ENCODE measurements at regions not wholly inside any gene's neighbourhood (a gene's known extent, or its start where the extent isn't known, plus 50 kb on each side); places are given as distances from the start of the nearest gene placed in this dataset.
"Not testable (repeated sequence)": the region's sequence is repeated elsewhere in the genome, so short reads cannot be mapped to it uniquely, and the experiment has no call there.

DNA sequence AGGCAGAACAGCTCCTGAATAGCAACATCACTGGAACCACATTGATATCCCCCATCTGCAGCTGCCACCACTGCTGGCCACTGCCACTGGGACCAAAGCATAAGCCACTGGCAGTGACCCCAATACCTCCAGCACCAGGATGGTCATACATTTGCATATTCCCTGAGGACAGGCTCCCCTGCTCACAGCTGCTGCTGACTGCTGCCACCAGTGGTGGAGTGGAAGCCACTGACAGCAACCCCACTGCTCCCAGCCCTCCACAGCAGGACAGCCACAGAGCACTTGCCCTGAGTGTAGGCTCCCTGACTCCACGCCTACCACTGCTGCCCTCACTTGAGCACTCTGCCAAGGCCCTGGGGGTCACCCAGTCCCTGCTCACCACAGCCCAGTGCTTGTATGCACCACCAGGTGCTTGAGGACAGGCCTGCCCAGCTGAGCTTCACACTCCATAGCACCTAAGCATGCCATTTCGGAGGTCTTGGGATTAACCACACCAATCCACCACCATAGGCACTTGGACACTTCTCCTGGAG lies 327.4 kb upstream of the RPS23 start:
- no peak for DNase-seq (ENCODE audit: low spot score)

DNA sequence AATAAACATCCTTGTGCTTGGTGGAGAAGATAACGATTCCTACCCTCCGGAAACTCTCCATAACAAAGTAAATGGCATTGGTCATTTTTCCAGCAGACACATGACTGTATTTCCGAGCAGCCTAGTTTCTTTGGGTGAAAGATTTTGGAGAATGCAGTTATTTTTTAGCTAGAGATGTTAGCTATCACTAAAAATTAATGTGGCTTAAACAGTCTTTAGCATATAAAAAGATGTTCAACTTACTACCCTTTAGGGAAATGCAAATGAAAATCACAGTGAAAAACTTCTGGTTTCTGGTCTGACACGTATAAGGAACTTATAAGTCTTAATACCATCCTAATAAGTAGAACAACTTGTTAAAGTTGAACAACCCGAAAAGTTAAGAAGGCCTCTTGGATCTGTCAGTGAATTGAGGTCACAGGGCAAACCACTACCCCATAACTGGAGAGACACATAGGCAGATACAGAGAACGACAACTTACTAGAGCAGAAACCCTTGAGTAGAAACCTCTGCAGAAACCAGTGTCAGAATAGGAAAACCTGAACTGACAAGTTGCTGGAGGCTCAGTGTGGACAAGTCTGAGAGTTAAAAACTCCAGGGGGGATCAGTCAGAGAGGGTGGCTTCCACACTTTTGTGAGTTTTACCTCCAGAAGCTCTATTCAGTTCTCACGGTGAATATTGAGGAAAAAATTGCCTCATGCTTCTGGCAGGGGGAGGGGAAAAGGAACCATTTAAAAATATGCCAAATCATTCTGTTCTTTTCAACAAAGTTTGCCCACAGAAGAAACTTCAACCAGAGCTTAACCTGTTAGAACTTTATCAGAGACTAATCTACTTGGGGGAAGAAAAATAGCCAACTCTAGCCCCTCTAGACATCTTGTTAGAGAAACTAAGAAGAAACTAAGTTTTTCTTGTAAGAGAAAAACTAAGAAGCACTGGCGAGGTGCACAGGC lies 325.2 kb upstream of the RPS23 start:
- no peak for DNase-seq (ENCODE audit: low spot score)

DNA sequence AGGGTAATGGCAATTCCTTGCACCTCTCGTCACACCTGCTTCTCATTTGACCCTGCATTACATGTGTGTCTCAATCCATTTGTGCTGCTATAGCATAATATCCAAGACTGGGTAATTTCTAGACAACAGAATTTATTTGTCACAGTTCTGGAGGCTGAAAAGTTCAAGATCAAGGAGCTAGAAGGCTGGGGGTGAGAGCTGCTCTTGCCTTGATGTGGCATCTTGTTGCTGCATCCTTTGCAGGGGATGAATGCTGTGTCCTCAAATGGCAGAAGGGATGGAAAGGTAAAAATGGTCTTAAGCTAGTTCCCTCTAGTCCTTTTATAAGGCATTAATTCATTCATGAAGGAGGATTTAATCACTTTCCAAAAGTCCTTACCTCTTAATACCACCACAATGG lies 323.7 kb upstream of the RPS23 start:
- DNase-seq (ENCODE audit: low spot score) = no peak

DNA sequence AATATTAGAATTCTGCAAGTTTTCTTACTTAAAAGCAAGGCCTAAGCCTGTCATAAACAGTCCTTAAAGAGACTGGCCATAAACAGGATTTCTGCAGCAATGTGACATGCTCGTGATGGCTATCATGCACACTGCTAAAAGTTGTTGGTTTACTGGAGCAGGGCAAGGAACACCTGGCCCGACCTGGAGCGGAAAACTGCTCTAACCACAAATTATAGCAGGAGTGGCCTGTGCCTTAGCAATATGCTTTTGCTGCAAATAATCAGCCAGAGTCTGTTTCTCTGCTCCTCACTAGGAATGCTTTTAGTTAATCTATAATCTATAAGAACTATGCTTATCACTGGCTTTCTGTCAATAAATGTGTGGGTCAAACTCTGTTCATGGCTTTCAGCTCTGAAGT lies 322.9 kb upstream of the RPS23 start:
- DNase-seq (ENCODE audit: low spot score) = peak; percentile 52

DNA sequence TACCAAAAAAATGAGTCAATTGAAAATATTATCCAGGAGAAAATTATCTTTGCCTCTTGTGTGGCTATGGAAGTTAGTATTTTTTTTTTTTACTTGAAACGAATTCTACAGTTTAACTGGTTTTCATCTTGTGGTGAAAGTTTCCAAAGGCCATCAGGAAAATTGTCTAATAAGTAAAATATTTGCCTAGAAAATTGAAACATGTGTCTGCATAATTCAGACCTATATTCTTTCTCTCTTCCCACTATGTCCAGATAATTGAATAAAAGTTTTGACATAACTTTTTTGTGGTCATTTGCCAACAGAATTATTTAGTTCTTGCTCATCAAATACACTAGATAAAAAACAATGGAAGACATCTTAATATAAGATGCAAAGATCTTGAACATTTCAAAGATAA lies 321.5 kb upstream of the RPS23 start:
- no peak for DNase-seq (ENCODE audit: low spot score)

DNA sequence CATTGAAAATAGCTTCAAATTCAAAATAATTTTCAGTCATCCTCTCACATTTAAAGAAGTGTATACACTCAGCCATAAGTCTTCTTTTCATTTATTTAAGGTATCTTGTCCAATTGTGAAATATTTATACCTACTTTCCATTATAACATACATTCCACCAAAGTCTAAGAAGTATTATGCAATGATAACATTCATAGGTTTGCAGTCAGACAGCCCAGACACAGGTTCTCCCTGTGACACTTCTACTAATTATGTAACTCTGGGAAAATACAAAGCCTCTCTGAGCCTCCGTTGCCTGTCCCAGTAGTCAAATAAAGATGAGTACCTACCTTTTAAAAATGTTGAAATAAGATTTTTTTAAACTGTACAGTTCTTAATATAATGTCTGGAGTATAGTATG lies 320.9 kb upstream of the RPS23 start:
- DNase-seq (ENCODE audit: low spot score) = no peak

DNA sequence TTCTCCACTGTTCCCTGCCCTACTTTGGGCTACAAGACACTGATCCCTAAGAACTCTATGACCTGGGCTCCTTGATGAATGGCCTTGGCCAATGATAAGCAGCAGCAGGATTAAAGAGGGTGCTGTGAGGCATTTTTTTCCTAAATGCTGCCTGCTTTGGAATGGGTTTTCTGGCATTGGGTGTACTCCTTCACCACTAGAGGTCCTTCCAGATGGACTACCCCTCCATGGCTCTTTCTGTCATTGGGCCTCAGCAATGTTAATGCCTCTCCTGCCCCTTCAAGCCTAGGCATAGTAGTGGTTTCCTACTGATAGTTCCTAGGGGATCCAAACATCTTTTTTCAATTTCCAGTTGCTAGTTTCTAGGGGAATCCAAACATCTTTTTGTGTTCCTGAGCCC lies 319.3 kb upstream of the RPS23 start:
- no peak for DNase-seq (ENCODE audit: low spot score)

DNA sequence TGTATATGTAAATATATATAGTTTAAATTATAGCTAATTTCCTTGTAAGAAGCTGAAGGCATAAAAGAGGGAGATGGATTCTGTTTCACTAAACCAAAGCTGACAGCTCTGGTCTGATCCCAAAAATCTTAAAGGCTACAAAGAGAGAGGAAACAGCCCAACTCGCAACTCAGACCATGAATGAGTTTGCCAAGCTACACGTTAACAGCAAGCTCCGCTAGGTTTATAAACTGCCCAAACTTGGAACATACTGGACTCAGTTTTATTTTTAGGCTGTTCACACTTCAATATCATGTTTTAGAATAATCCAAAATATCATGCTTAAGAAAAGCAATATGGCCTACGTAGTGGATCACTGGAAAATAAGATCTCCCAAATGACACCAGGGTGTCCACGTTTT lies 318.3 kb upstream of the RPS23 start:
- DNase-seq (ENCODE audit: low spot score) = no peak

DNA sequence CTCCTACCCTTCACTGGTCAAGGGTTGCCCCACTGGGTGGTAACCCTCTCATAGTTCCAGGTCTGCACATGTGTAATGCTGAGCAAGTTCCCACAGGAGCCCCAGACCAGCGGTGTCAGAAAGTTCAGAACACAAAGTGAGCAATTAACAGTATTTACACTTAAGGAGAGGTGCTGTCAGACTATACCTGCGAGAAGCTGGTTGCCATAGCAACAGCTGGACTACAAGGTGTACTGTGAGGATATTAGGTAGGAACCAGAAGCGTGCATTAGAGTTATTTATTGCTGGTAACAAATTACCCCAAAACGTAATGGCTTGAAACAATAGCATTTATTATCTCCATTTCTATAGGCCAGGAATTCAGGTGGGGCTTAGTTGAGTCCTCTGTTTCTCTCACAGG lies 317.0 kb upstream of the RPS23 start:
- DNase-seq (ENCODE audit: low spot score) = no peak

DNA sequence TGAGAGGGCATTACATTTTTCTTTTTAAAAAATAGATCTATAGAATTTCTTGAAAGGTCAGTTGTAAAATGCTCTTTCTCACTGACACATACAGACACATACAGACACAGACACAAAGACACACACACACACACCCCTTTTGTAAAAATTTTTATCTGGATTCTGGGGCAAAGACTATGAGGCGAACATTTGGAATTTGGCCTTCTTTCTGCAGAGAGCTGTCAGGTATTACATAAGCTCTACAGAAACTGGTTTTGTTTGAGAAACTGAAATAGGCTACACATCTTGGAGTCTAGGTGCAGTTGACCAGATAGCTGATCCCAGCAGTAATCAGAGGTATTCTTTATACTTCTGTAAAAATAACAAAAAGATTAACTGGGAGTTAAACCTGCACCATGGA lies 315.9 kb upstream of the RPS23 start:
- DNase-seq (ENCODE audit: low spot score) = no peak

DNA sequence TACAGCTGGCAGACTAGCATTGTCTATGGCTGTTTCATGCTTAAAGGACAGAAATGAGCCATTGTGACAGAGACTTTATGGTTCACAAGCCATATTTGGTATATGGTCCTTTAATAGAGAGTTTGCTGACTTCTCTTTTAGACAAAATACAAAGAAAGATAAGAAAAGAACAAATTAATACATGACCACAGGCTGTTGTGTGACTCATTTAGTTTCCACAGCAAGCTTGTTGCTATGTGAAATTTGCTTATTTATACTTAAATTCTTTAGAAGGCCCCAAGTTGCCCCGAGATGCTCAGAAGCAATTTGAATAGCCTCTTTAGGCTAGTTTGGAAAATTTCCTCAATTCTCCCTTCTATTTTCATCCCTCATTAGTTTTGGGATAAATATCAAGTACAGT lies 315.3 kb upstream of the RPS23 start:
- no peak for DNase-seq (ENCODE audit: low spot score)

DNA sequence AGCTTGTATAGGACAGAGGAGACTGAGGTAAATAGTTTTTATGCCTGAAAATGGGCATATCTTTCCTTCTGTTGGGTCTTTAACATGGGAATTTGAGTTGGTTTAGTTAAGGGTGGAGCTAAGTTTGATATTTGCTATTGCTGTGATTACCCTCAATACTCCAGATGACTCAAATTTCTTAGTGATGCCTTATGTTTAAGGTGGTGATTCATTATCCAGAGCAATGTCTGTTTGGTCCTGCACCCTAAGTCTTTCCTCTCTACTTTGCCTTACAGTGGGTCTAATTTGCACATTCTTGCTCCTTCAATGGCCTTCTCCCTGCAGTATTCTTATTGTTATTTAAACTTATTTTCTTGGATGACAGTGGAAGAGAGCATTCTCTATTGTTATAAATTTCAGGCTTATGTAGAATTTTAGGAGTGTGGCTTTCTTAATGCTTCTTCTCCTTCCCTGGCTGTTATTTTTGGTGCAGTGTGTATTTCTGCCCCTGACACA lies 312.9 kb upstream of the RPS23 start:
- no peak for DNase-seq (ENCODE audit: low spot score)

DNA sequence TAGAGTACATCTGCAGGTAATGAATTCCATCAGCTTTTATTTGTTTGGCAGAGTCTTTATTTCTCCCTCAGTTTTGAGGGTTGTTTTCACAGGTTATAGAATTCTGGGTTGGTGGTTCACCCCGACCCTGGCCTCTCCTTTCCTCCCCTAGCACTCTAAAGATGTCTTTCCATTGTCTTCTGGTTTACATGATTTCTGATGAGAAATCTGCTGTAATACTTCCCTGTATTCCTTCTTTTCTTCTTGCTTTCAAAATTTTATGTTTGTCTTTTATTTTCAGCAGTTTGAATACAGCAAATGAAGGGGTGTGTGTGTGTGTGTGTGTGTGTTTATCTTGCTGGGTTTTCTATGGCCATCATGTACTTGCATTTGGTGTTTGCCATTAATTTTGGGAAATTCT lies 312.0 kb upstream of the RPS23 start:
- no peak for DNase-seq (ENCODE audit: low spot score)

DNA sequence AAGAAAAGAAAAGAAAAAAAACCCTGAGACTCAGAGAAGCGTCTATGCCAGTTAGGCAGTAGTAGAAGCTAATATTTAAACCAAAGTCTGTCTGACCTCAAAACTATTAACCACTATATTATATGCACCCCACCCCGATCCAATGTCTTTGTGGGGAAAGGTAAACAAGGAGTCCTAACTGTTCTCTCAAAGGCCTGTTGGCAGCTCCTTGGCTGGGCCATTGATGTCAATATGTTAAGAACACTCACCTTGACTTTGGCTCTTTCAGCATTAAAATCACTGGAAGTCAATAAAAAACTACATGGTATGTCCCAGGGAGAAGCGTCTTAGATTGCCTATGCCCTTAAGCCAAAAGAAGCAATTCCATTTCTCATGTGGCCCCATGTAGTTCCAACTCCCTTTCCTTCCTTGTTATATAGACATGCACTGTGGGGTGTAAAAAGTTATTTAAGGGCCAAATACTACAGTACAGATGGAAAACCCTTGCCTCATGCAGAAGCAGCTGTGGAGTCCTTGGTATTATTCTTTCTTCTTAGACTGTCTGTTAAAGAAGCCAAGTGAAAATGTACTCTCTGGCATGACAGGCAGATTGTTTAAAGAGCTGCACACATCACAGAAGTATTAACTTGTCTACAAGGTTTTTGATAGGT lies 308.6 kb upstream of the RPS23 start:
- DNase-seq (ENCODE audit: low spot score) = peak; percentile 29

DNA sequence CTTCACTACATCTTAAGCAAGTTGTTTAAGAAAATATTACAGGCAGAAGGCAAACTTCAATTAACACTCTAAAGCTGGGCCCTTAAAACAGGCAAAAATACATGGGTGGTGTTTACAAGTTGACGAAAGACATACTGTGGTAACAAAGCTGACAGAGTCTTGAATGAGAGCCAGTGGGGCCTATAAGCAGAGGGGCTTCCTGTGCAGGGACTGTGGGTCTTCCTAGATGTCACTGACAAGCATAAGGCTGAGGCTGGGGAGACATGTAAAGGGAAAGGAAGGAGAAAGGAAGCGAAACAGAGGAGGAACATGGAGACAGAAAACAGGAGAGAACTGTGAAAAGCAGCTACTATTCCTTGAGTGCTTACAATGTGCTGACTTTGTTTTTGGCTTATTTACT lies 308.0 kb upstream of the RPS23 start:
- no peak for DNase-seq (ENCODE audit: low spot score)

DNA sequence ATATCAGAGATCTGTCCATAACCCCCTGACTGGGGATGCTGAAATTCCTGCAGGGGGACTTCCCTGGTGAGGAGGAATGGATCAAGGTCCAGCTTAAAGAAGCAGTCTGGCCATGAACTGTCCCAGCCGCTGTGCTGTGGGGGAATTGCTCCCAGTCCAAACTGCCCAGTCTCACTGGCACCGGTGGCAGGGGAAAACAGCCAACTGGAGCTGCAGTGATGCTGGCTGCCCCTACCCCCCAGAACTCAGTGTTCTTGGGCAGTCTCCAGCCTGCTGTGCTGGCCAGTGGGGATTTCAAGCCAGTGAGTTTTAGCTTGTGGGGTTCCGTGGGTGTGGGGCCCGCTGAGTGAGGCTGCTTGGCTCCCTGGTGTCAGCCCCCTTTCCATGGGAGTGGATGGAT lies 306.5 kb upstream of the RPS23 start:
- no peak for DNase-seq (ENCODE audit: low spot score)

DNA sequence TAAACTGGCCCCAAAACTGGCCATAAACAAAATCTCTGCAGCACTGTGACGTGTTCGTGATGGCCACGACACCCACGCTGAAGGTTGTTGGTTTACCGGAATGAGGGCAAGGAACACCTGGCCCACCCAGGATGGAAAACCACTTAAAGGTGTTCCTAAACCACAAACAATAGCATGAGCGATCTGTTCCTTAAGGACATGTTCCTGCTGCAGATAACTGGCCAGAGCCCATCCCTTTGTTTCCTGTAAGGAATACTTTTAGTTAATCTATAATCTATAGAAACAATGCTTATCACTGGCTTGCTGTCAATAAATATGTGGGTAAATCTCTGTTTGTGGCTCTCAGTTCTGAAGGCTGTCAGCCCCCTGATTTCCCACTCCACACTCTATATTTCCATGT lies 305.2 kb upstream of the RPS23 start:
- DNase-seq (ENCODE audit: low spot score) = not testable (repeated sequence)

DNA sequence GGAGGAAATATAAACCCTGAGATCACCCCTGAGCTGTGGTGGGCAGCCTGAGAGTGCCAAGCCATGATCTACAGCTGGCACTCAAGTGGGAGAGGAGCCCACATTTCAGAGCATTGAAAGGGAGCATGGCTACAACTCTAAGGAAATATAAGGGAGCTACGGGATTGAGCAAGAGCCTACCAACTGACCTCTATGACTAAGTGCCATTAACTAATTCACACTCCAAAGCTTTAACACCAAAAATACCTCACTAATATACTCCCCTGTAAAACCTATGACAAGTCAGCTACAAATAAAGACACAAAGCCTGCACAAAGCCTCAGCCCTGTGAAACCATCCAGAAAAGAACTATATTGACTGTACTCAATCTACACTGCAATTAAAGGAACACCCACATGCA lies 286.8 kb upstream of the RPS23 start:
- no peak for DNase-seq (ENCODE audit: low spot score)

DNA sequence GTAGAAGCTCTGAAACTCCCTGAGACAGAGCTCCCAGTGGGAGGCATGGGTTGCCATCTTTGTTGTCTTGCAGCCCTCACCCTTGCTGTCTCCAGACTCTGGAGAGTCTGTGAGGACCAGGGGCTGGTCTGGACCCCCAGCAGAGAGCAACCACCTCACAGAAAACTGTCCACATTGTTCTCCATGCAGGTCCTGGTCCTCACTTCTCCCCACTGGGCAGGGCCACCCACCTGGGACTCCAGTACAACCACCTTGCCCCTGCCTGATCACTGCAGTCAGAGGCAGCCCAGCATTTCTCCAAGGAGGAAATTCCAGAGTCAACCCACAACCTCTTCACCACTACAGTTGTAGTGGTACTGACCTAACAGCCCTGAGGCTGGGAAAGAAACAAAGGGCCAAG lies 285.6 kb upstream of the RPS23 start:
- no peak for DNase-seq (ENCODE audit: low spot score)

DNA sequence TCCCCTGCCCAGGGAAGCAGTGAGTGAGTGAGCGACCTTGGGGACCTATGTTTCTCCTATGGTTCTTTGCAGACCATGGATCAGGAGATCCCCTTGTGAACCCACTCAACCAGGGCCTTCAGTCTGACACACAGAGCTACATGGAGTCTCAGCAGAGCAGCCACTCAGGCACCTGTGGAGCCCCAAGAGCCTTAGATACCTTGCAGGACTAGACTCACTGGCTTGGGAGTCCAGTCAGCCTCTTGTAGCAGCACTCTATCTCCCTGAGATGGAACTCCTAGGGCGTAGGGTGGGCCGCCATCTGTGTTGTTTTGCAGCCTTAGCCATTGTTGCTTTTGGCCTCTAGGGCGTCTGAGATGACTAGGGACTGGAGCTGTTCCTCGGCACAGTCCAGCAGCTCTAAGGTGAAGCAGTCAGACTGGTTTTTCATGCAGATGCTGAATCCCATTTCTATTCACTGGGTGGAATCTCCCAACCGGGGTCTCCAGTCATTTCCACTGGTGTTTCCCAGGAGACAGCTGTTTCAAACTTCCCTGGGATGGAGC lies 284.6 kb upstream of the RPS23 start:
- no peak for DNase-seq (ENCODE audit: low spot score)

DNA sequence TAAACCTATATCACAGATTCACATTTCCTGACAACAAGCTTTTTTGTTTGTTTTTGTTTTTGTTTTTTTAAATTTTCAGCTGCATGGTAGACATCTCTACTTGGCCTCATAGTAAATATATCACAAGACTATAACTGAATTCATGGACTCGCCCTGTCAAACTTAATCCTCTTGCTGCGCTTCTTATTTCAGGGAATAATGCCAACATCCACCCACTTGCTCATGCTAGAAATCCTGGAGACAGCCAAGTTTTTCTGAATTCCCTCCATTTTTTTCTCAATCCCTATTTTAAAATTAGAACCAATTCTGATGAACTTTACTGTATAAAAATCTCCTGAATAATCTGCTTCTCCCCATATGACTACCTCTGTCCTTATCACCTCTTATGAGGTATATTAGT lies 283.6 kb upstream of the RPS23 start:
- DNase-seq (ENCODE audit: low spot score) = no peak

DNA sequence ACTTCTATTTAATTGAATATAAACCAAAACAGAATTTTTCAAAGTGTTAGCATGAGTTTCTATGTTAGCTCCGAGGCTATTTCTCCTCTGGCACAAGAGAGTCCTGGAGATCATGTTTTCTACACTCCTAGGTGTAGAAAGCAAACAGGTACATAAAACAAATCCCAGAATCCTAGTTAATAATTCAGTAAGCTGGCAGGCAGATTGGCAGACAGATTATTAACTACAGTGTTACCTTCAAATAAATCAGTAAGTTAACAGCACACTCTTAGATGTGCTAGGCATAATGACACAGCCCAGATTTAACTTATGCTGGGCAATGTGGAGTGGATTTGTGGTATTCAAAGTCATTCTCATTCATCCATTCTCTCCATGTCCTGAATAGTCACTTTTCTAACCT lies 282.8 kb upstream of the RPS23 start:
- no peak for DNase-seq (ENCODE audit: low spot score)

DNA sequence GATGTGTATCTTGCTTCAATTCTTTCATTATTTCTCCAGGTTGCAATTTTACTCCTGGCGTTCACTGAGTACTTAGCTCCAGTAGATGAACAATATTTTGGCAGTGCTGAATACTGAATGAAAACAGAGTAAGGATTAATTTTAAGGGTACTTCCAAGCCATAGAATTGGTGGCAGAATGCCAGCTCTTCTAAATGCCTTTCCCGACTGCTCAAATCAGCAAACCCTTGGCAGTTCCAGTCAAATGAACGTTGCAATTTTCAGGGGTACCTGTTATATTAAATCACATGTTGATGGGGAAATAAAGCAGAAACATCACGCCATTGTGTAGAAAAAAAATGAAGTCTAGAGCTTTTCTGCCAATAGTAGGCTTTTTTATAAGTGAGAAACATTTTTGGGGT lies 282.4 kb upstream of the RPS23 start:
- no peak for DNase-seq (ENCODE audit: low spot score)

Data from mucosa of gallbladder (tissue), 1 donor.